PC-3 (cell line): ENCODE measurements at regions not wholly inside any gene's neighbourhood (a gene's known extent, or its start where the extent isn't known, plus 50 kb on each side); places are given as distances from the start of the nearest gene placed in this dataset.
"Not testable (repeated sequence)": the region's sequence is repeated elsewhere in the genome, so short reads cannot be mapped to it uniquely, and the experiment has no call there.

Source experiments
- ATAC-seq: fragments of 200-7000 bp; cut with Tn5 transposase; 2 replicates; pipeline ENCODE4 v1.9.1; 2020; ENCODE audit warnings: mild to moderate bottlenecking, moderate library complexity
- BruUV-seq: library from RNA; stranded (reverse); fragments of 400-500 nt; replicated peaks from 2 replicates; lab custom pipeline; 2021; lab: Mats Ljungman, UMichigan
- CTCF ChIA-PET: fragments of 300-600 bp; sonication (Branson Sonifier 250); formaldehyde crosslinking; loops from one replicate; lab custom pipeline; 2022; ENCODE audit warnings: antibody characterized with exemption; lab: Charles Lee
- POLR2A ChIA-PET: fragments of 300-600 bp; sonication (Branson Sonifier 250); formaldehyde crosslinking; loops from one replicate; lab custom pipeline; 2022; ENCODE audit warnings: antibody characterized with exemption; ENCODE audit not compliant: unreplicated experiment; lab: Charles Lee
- DNase-seq: peaks from one replicate; pipeline ENCODE4 v3.0.0-alpha.2; 2015
- H2AFZ ChIP-seq: fragments of 300-600 bp; sonication (generic); 2 replicates; pipeline ENCODE4 v1.6.0; 2016; ENCODE audit warnings: antibody characterized with exemption, low read length
- H3F3A ChIP-seq: fragments of 300-600 bp; sonication (generic); one replicate; pipeline ENCODE4 v1.6.0; 2017; ENCODE audit warnings: antibody characterized with exemption, low read length, control low read depth, mild to moderate bottlenecking; ENCODE audit not compliant: unreplicated experiment
- H3K27ac ChIP-seq: fragments of 300-600 bp; sonication (generic); 2 replicates; pipeline ENCODE4 v1.5.1; 2016; ENCODE audit warnings: mild to moderate bottlenecking, low read length
- H3K27me3 ChIP-seq: fragments of 300-600 bp; sonication (generic); 2 replicates; pipeline ENCODE4 v1.6.1; 2016; ENCODE audit warnings: low read length, mixed read lengths
- H3K36me3 ChIP-seq: fragments of 300-600 bp; sonication (generic); 2 replicates; pipeline ENCODE4 v1.6.1; 2016; ENCODE audit warnings: low read depth, mixed run types, low read length, mixed read lengths
- H3K4me1 ChIP-seq: fragments of 300-600 bp; sonication (generic); 2 replicates; pipeline ENCODE4 v1.5.1; 2016; ENCODE audit warnings: low read length; ENCODE audit not compliant: insufficient read depth
- H3K4me2 ChIP-seq: fragments of 300-600 bp; sonication (generic); 2 replicates; pipeline ENCODE4 v1.6.0; 2016; ENCODE audit warnings: low read length
- H3K4me3 ChIP-seq: fragments of 300-600 bp; sonication (generic); 2 replicates; pipeline ENCODE4 v1.5.1; 2016; ENCODE audit warnings: mild to moderate bottlenecking, low read length, mixed read lengths
- H3K79me2 ChIP-seq: fragments of 300-600 bp; sonication (generic); 2 replicates; pipeline ENCODE4 v1.6.1; 2017; ENCODE audit warnings: low read length, mixed read lengths
- H3K9ac ChIP-seq: fragments of 300-600 bp; sonication (generic); 2 replicates; pipeline ENCODE4 v1.6.0; 2016; ENCODE audit warnings: mild to moderate bottlenecking, low read length
- H3K9me2 ChIP-seq: fragments of 300-600 bp; sonication (generic); replicated peaks from 2 replicates; pipeline ENCODE4 v1.6.1; 2016; ENCODE audit warnings: mixed run types, low read length, mixed read lengths
- H3K9me3 ChIP-seq: fragments of 300-600 bp; sonication (generic); 2 replicates; pipeline ENCODE4 v1.6.1; 2016; ENCODE audit warnings: low read length, mixed read lengths
- H4K20me1 ChIP-seq: fragments of 300-600 bp; sonication (generic); 2 replicates; pipeline ENCODE4 v1.6.1; 2016; ENCODE audit warnings: low read length, mixed read lengths
- CTCF ChIP-seq: fragments of 300-600 bp; sonication (generic); conservative IDR thresholded peaks from 2 replicates; pipeline ENCODE4 v1.5.1; 2017; ENCODE audit warnings: antibody characterized with exemption, low read depth, mild to moderate bottlenecking, low read length
- EZH2 ChIP-seq: fragments of 300-600 bp; sonication (generic); IDR thresholded peaks from one replicate; pipeline ENCODE4 v1.6.1; 2017; ENCODE audit warnings: antibody characterized with exemption, mild to moderate bottlenecking, low read length; ENCODE audit not compliant: unreplicated experiment
- EZH2phosphoT487 ChIP-seq: fragments of 300-600 bp; sonication (generic); IDR thresholded peaks from 2 replicates; pipeline ENCODE4 v1.6.1; 2018; ENCODE audit warnings: mild to moderate bottlenecking, antibody characterized with exemption, low read length, borderline replicate concordance
- intact Hi-C: fragments of 100-400 bp; cut with micrococcal nuclease; formaldehyde crosslinking; loops from 2 replicates; pipeline ENCODE4 v1.9.0; 2023

GRCh38 chr12:9450127-9450567 is 157.6 kb downstream of the KLRB1 start:
- ATAC-seq, CTCF ChIA-PET: not testable (repeated sequence)
- POLR2A ChIA-PET, result interaction anchor here (0.5 kb wide), 1 partner anchor 19 kb away, joined by 4 read pairs; no protein-coding TSS in a partner anchor

GRCh38 chr12:9449657-9450126 is 158.0 kb downstream of the KLRB1 start:
- Histone ChIP-seq H2AFZ (peak overlapping the region; percentile 77), H3K4me2 (peak overlapping the region; percentile 90), H3K4me3 (peak overlapping the region; percentile 78), H3K9ac (peak overlapping the region; percentile 33; the same call in 1 of the 2 replicates)
- H3K79me2 ChIP-seq, H3K4me1 ChIP-seq, H3K27me3 ChIP-seq, H3F3A ChIP-seq, H4K20me1 ChIP-seq, H3K9me2 ChIP-seq, H3K27ac ChIP-seq, H3K9me3 ChIP-seq, intact Hi-C loops, H3K36me3 ChIP-seq, BruUV-seq, CTCF ChIA-PET: not testable (repeated sequence)
- peak; percentile 12; the same call in 1 of the 2 replicates for ATAC-seq
- POLR2A ChIA-PET, result interaction anchor here (0.5 kb wide), 1 partner anchor 20 kb away, joined by 4 read pairs; no protein-coding TSS in a partner anchor
- DNase-seq, result peak; percentile 64

More at GRCh38 chr12:9450127-9450567, 157.6 kb downstream of the KLRB1 start:
- H3K4me2 ChIP-seq, H3K4me1 ChIP-seq, H3K9me3 ChIP-seq, H3K9me2 ChIP-seq, H4K20me1 ChIP-seq, H2AFZ ChIP-seq, H3K4me3 ChIP-seq, BruUV-seq, H3K27ac ChIP-seq, intact Hi-C loops, H3K79me2 ChIP-seq, H3K36me3 ChIP-seq, DNase-seq, H3K27me3 ChIP-seq, H3K9ac ChIP-seq, H3F3A ChIP-seq: not testable (repeated sequence)

GRCh38 chr12:9449181-9449580 is 158.5 kb downstream of the KLRB1 start:
- TF ChIP-seq EZH2 (no peak), EZH2phosphoT487 (no peak), CTCF (no peak)
- TSS peak; percentile 24 for BruUV-seq

GRCh38 chr12:9448648-9449047 is 159.1 kb downstream of the KLRB1 start:
- H3K36me3 ChIP-seq, H3K9me3 ChIP-seq, H3K27me3 ChIP-seq, H3K9me2 ChIP-seq, H3K4me1 ChIP-seq, H3F3A ChIP-seq, intact Hi-C loops, CTCF ChIA-PET, H4K20me1 ChIP-seq, BruUV-seq, H3K79me2 ChIP-seq: not testable (repeated sequence)
- POLR2A ChIA-PET, result interaction anchor here (0.6 kb wide), 1 partner anchor 274 kb away, joined by 3 read pairs; no protein-coding TSS in a partner anchor
- peak; percentile 49 for DNase-seq
- H3K9ac ChIP-seq, result peak overlapping the region; percentile 74
- H3K4me2 ChIP-seq, result peak overlapping the region; percentile 90
- ATAC-seq, result peak; percentile 64
- H3K27ac ChIP-seq, result peak overlapping the region; percentile 54
- H2AFZ ChIP-seq, result peak overlapping the region; percentile 77
- H3K4me3 ChIP-seq, result peak overlapping the region; percentile 78

More at GRCh38 chr12:9449181-9449580, 158.5 kb downstream of the KLRB1 start:
- Histone ChIP-seq H2AFZ (peak overlapping the region; percentile 77), H3K9me3 (no peaks in the 10 kb centered on the region), H3K9ac (peak overlapping the region; percentile 33; the same call in 1 of the 2 replicates), H3K4me2 (peak overlapping the region; percentile 90), H3K9me2 (no peaks in the 10 kb centered on the region), H3K4me3 (peak overlapping the region; percentile 78), H3K79me2 (0 out of 2 replicates have a peak, but pooled peaks cover 4% of the 10 kb centered on the region), H3F3A (no peaks in the 10 kb centered on the region), H3K36me3 (no peaks in the 10 kb centered on the region), H3K4me1 (no peaks in the 10 kb centered on the region), H3K27ac (no peak overlapping the region), H3K27me3 (no peaks in the 10 kb centered on the region), H4K20me1 (no peaks in the 10 kb centered on the region)
- ChIA-PET POLR2A (no interaction called here), CTCF (no interaction called here)
- peak; percentile 8 for DNase-seq
- intact Hi-C loops, result no loop called here
- peak; percentile 12; the same call in 1 of the 2 replicates for ATAC-seq

- H3K36me3 ChIP-seq, H3F3A ChIP-seq, H3K79me2 ChIP-seq, H3K27me3 ChIP-seq, H3K9me3 ChIP-seq, CTCF ChIA-PET, H3K4me1 ChIP-seq, intact Hi-C loops, H4K20me1 ChIP-seq, H3K9me2 ChIP-seq: not testable (repeated sequence)
- ATAC-seq (peak; percentile 83), DNase-seq (peak; percentile 75)
- H3K4me3 ChIP-seq, result peak overlapping the region; percentile 78
- peak overlapping the region; percentile 77 for H2AFZ ChIP-seq
- H3K9ac ChIP-seq, result peak overlapping the region; percentile 74
- BruUV-seq, result TSS peak; percentile 82
- H3K27ac ChIP-seq, result peak overlapping the region; percentile 54
- POLR2A ChIA-PET, result interaction anchor here (0.6 kb wide), 1 partner anchor 274 kb away, joined by 3 read pairs; no protein-coding TSS in a partner anchor
- peak overlapping the region; percentile 90 for H3K4me2 ChIP-seq
Observed at GRCh38 chr12:9447791-9448614, 159.7 kb downstream of the KLRB1 start.
